ENCODE measurements at regions not wholly inside any gene's neighbourhood (a gene's known extent, or its start where the extent isn't known, plus 50 kb on each side); places are given as distances from the start of the nearest gene placed in this dataset.

DNA sequence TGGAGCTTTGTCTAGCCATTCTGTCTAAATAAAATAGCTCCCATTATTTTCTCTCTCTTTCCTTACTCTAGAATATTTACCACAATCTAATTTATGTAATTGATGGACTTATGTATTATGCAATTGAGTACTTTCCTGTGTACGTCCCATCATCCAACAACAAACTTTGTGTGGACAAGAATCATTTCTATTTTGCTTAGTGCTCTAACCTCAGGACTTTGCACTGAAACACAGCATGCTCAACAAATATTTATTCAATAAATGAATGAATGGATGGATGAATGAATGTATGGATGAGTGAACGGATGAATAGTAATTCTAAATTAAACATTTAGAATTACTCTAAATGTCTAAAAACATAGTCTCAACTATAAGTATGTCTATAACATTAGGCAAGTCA lies 115.2 kb upstream of the RORA start:
- WGBS (ENCODE audit: extremely low coverage, insufficient coverage, insufficient read length): no CpG with 5 or more reads among the region's 2 CpGs
- no peak overlapping the region for H3K4me3 ChIP-seq (ENCODE audit: low read depth, low read length)

DNA sequence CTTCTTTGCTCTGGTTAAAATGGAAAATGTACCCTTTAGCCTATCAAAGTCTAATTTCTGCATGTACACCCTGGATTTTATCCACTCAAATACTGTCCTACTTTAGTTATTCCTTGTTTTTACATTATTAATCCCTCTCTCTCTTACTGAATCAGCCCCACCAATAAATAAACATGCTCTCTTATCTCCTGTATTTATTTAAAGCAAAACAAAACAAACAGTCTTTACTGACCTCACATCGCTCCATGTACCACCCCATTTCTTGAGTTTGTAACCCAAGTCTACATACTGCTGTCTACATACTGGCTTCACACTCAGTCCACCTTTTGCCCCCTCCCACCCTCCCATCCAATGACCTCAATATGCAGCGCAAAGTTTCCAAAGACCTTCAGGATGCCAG lies 113.3 kb upstream of the RORA start:
- Histone ChIP-seq H4K12ac (ENCODE audit: low read depth, low read length) (no peak overlapping the region), H2BK12ac (ENCODE audit: low read length) (no peak overlapping the region), H3K14ac (ENCODE audit: low read length) (no peak overlapping the region), H2AFZ (ENCODE audit: insufficient read depth, low read length, poor library complexity) (no peak overlapping the region), H2AK5ac (ENCODE audit: low read length) (no peak overlapping the region), H3K4me3 (ENCODE audit: low read depth, low read length) (no peak overlapping the region), H3K9me3 (ENCODE audit: insufficient read depth, low read depth, low read length) (no peaks in the 10 kb centered on the region), H3K4me2 (ENCODE audit: low read length) (no peak overlapping the region), H3K27me3 (ENCODE audit: insufficient read depth, low read length) (no peaks in the 10 kb centered on the region), H3K79me2 (ENCODE audit: control insufficient read depth, insufficient read depth, low read length, poor library complexity) (no peaks in the 10 kb centered on the region), H3K4me1 (ENCODE audit: control insufficient read depth in 1 of 2, insufficient read depth in 2 of 2, low read length in 2 of 2) (no peaks in the 10 kb centered on the region), H3K9ac (ENCODE audit: low read length) (no peak overlapping the region), H3K18ac (ENCODE audit: low read length) (no peak overlapping the region), H3K23ac (ENCODE audit: low read length) (no peak overlapping the region), H3K27ac (ENCODE audit: low read depth, low read length) (no peak overlapping the region), H3K4ac (ENCODE audit: low read depth, low read length) (no peak overlapping the region), H4K91ac (ENCODE audit: low read depth, low read length) (no peak overlapping the region), H3K36me3 (ENCODE audit: control insufficient read depth in 1 of 2, insufficient read depth in 2 of 2, low read length in 2 of 2) (no peaks in the 10 kb centered on the region), H3K79me1 (ENCODE audit: low read length) (no peaks in the 10 kb centered on the region), H2BK5ac (ENCODE audit: low read depth, low read length, poor library complexity) (no peak overlapping the region), H4K8ac (ENCODE audit: low read depth, low read length) (no peak overlapping the region), H2BK120ac (ENCODE audit: insufficient read depth, low read length, poor library complexity) (no peak overlapping the region)
- DNase-seq: no peak
- no CpG with 5 or more reads among the region's 2 CpGs for WGBS (ENCODE audit: extremely low coverage, insufficient coverage, insufficient read length)

More for the DNA sequence above, 115.2 kb upstream of the RORA start:
- H2BK12ac ChIP-seq (ENCODE audit: low read length): no peak overlapping the region
- no peak overlapping the region for H3K18ac ChIP-seq (ENCODE audit: low read length)
- no peaks in the 10 kb centered on the region for H3K27me3 ChIP-seq (ENCODE audit: insufficient read depth, low read length)
- H4K12ac ChIP-seq (ENCODE audit: low read depth, low read length): no peak overlapping the region
- no peaks in the 10 kb centered on the region for H3K9me3 ChIP-seq (ENCODE audit: insufficient read depth, low read depth, low read length)
- H4K8ac ChIP-seq (ENCODE audit: low read depth, low read length): no peak overlapping the region
- H2AK5ac ChIP-seq (ENCODE audit: low read length): no peak overlapping the region
- H3K9ac ChIP-seq (ENCODE audit: low read length): no peak overlapping the region
- H2AFZ ChIP-seq (ENCODE audit: insufficient read depth, low read length, poor library complexity): no peak overlapping the region
- H3K79me2 ChIP-seq (ENCODE audit: control insufficient read depth, insufficient read depth, low read length, poor library complexity): no peaks in the 10 kb centered on the region
- H3K4ac ChIP-seq (ENCODE audit: low read depth, low read length): no peak overlapping the region
- H3K4me2 ChIP-seq (ENCODE audit: low read length): no peak overlapping the region
- no peaks in the 10 kb centered on the region for H3K4me1 ChIP-seq (ENCODE audit: control insufficient read depth in 1 of 2, insufficient read depth in 2 of 2, low read length in 2 of 2)
- no peak overlapping the region for H3K14ac ChIP-seq (ENCODE audit: low read length)
- no peak overlapping the region for H4K91ac ChIP-seq (ENCODE audit: low read depth, low read length)
- H3K23ac ChIP-seq (ENCODE audit: low read length): no peak overlapping the region
- no peak overlapping the region for H2BK5ac ChIP-seq (ENCODE audit: low read depth, low read length, poor library complexity)
- no peak overlapping the region for H2BK120ac ChIP-seq (ENCODE audit: insufficient read depth, low read length, poor library complexity)
- no peaks in the 10 kb centered on the region for H3K36me3 ChIP-seq (ENCODE audit: control insufficient read depth in 1 of 2, insufficient read depth in 2 of 2, low read length in 2 of 2)
- no peak overlapping the region for H3K27ac ChIP-seq (ENCODE audit: low read depth, low read length)
- H3K79me1 ChIP-seq (ENCODE audit: low read length): no peaks in the 10 kb centered on the region
- no peak for DNase-seq

DNA sequence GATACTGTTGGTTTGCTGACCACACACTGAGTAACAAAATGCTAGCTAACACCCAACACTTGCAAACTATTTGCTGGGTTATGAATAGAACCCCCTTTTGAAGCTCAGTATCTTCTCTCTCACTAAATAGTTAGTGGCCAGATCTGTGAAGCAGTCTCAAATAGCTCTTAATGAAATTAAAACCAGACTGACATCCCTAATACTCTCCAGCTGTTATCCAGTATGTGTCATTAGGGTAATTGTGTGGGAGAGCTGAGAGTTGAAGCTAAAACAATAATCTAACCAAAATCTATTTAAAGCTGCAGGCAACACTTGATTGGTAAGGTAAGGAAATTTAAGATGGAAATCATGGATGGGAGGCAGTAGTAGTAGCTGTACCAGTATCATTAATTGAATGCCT lies 110.4 kb upstream of the RORA start:
- H3K14ac ChIP-seq (ENCODE audit: low read length): no peak overlapping the region
- no peak overlapping the region for H2AFZ ChIP-seq (ENCODE audit: insufficient read depth, low read length, poor library complexity)
- no peaks in the 10 kb centered on the region for H3K79me1 ChIP-seq (ENCODE audit: low read length)
- H4K8ac ChIP-seq (ENCODE audit: low read depth, low read length): no peak overlapping the region
- H3K4me3 ChIP-seq (ENCODE audit: low read depth, low read length): no peak overlapping the region
- no peak for DNase-seq
- no peak overlapping the region for H3K4ac ChIP-seq (ENCODE audit: low read depth, low read length)
- no peak overlapping the region for H2BK120ac ChIP-seq (ENCODE audit: insufficient read depth, low read length, poor library complexity)
- H2BK5ac ChIP-seq (ENCODE audit: low read depth, low read length, poor library complexity): no peak overlapping the region
- H3K9me3 ChIP-seq (ENCODE audit: insufficient read depth, low read depth, low read length): no peaks in the 10 kb centered on the region
- no peak overlapping the region for H3K27ac ChIP-seq (ENCODE audit: low read depth, low read length)
- H3K36me3 ChIP-seq (ENCODE audit: control insufficient read depth in 1 of 2, insufficient read depth in 2 of 2, low read length in 2 of 2): no peaks in the 10 kb centered on the region
- H3K9ac ChIP-seq (ENCODE audit: low read length): no peak overlapping the region
- H3K79me2 ChIP-seq (ENCODE audit: control insufficient read depth, insufficient read depth, low read length, poor library complexity): no peaks in the 10 kb centered on the region
- no peak overlapping the region for H2BK12ac ChIP-seq (ENCODE audit: low read length)
- H3K4me2 ChIP-seq (ENCODE audit: low read length): no peak overlapping the region
- H4K12ac ChIP-seq (ENCODE audit: low read depth, low read length): no peak overlapping the region
- H3K23ac ChIP-seq (ENCODE audit: low read length): no peak overlapping the region
- H3K4me1 ChIP-seq (ENCODE audit: control insufficient read depth in 1 of 2, insufficient read depth in 2 of 2, low read length in 2 of 2): no peaks in the 10 kb centered on the region
- H2AK5ac ChIP-seq (ENCODE audit: low read length): no peak overlapping the region
- H3K27me3 ChIP-seq (ENCODE audit: insufficient read depth, low read length): no peaks in the 10 kb centered on the region
- H3K18ac ChIP-seq (ENCODE audit: low read length): no peak overlapping the region
- H4K91ac ChIP-seq (ENCODE audit: low read depth, low read length): no peak overlapping the region

DNA sequence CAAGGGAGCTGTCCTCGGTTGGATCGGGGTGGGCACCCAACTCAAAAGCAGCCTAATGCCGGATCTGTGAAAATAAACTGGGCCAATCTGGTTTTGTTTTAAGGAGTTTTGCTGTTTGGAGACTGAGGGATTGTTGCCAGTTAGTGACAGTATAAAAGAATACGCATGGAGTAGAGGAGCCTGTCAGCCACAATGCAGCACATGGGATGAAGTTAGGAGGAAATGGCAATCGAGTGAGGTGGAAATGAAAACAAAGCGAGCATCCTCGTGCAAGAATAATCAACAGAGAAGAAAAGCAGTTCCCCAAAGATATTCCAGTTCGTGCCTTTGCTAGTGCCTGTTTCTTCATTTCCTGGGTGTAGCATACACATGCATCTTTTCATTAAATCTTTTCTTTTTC lies 108.4 kb upstream of the RORA start:
- H3K14ac ChIP-seq (ENCODE audit: low read length): no peak overlapping the region
- H2BK12ac ChIP-seq (ENCODE audit: low read length): no peak overlapping the region
- WGBS (ENCODE audit: extremely low coverage, insufficient coverage, insufficient read length): no CpG with 5 or more reads among the region's 8 CpGs
- H3K27me3 ChIP-seq (ENCODE audit: insufficient read depth, low read length): no peaks in the 10 kb centered on the region
- no peak overlapping the region for H4K8ac ChIP-seq (ENCODE audit: low read depth, low read length)
- no peaks in the 10 kb centered on the region for H3K4me1 ChIP-seq (ENCODE audit: control insufficient read depth in 1 of 2, insufficient read depth in 2 of 2, low read length in 2 of 2)
- H4K12ac ChIP-seq (ENCODE audit: low read depth, low read length): no peak overlapping the region
- H2BK5ac ChIP-seq (ENCODE audit: low read depth, low read length, poor library complexity): no peak overlapping the region
- H2AK5ac ChIP-seq (ENCODE audit: low read length): no peak overlapping the region
- H3K79me2 ChIP-seq (ENCODE audit: control insufficient read depth, insufficient read depth, low read length, poor library complexity): no peaks in the 10 kb centered on the region
- H2BK120ac ChIP-seq (ENCODE audit: insufficient read depth, low read length, poor library complexity): no peak overlapping the region
- no peak overlapping the region for H3K9ac ChIP-seq (ENCODE audit: low read length)
- H3K18ac ChIP-seq (ENCODE audit: low read length): no peak overlapping the region
- no peaks in the 10 kb centered on the region for H3K36me3 ChIP-seq (ENCODE audit: control insufficient read depth in 1 of 2, insufficient read depth in 2 of 2, low read length in 2 of 2)
- H3K23ac ChIP-seq (ENCODE audit: low read length): no peak overlapping the region
- H2AFZ ChIP-seq (ENCODE audit: insufficient read depth, low read length, poor library complexity): no peak overlapping the region
- no peak overlapping the region for H3K4ac ChIP-seq (ENCODE audit: low read depth, low read length)
- H3K27ac ChIP-seq (ENCODE audit: low read depth, low read length): no peak overlapping the region
- no peak overlapping the region for H4K91ac ChIP-seq (ENCODE audit: low read depth, low read length)
- no peak overlapping the region for H3K4me3 ChIP-seq (ENCODE audit: low read depth, low read length)
- no peak overlapping the region for H3K4me2 ChIP-seq (ENCODE audit: low read length)
- no peak for DNase-seq
- no peaks in the 10 kb centered on the region for H3K9me3 ChIP-seq (ENCODE audit: insufficient read depth, low read depth, low read length)
- H3K79me1 ChIP-seq (ENCODE audit: low read length): no peaks in the 10 kb centered on the region

All from trophoblast cell (in vitro differentiated cells and primary cell).